Activated CD4-positive, alpha-beta memory T cell treated with anti-CD3 and anti-CD28 coated beads for 36 hours (primary cell): ENCODE measurements at regions not wholly inside any gene's neighbourhood (a gene's known extent, or its start where the extent isn't known, plus 50 kb on each side); places are given as distances from the start of the nearest gene placed in this dataset.

ENCODE experiments used
- CTCF ChIA-PET: fragments of 350-600 bp; sonication (Branson Sonifier 250); formaldehyde crosslinking; loops from one replicate; lab custom pipeline; 2021; ENCODE audit warnings: antibody characterized with exemption, inconsistent platforms; lab: Charles Lee
- POLR2A ChIA-PET: fragments of 350-600 bp; sonication (Branson Sonifier 250); formaldehyde crosslinking; loops from one replicate; lab custom pipeline; 2021; ENCODE audit warnings: antibody characterized with exemption; lab: Charles Lee
- DNase-seq: peaks from one replicate; pipeline ENCODE4 v3.0.0-alpha.2; 2020
- H3K27ac Mint-ChIP-seq: one replicate; pipeline ENCODE4 v1.8.0; 2021; ENCODE audit warnings: mixed read lengths
- H3K27me3 Mint-ChIP-seq: one replicate; pipeline ENCODE4 v1.8.0; 2021; ENCODE audit warnings: mixed read lengths
- H3K36me3 Mint-ChIP-seq: one replicate; pipeline ENCODE4 v1.8.0; 2021; ENCODE audit warnings: mixed read lengths
- H3K4me1 Mint-ChIP-seq: one replicate; pipeline ENCODE4 v1.8.0; 2021; ENCODE audit warnings: low read depth, mixed read lengths
- H3K4me3 Mint-ChIP-seq: one replicate; pipeline ENCODE4 v1.8.0; 2021; ENCODE audit warnings: mild to moderate bottlenecking, mixed read lengths
- H3K9me3 Mint-ChIP-seq: one replicate; pipeline ENCODE4 v1.8.0; 2021; ENCODE audit warnings: mixed read lengths
- intact Hi-C: fragments of 100-400 bp; cut with micrococcal nuclease; formaldehyde crosslinking; loops from one replicate; pipeline ENCODE4 v1.15.1; 2023

DNA sequence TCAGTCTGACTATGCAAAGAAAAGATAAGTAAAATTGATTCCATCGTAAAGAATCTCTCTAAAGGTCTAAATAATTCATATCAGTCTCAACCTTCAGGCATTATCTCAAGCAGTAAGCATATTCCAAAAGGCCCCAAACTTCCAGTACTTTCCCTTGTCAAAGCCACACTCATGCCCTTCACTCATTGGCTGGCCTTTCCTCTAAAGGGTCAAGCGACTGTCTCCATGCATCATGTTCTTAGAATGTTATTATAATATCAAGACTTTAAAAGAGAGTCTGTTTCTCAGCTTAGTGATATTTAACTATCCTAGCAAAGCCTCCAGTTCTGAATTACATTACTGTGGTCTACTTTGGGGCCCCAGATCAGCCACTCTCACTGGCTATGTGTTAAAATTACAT is 271.3 kb downstream of the MREG start:
- Mint-ChIP-seq H3K27me3 (no peaks in the 10 kb centered on the region), H3K27ac (no peak overlapping the region), H3K9me3 (no peaks in the 10 kb centered on the region), H3K4me3 (no peak overlapping the region), H3K4me1 (peaks cover 36% of the 10 kb centered on the region), H3K36me3 (no peaks in the 10 kb centered on the region)
- POLR2A ChIA-PET: no interaction called here
- intact Hi-C loops: loop anchor here (10.0 kb wide), 2 partner anchors 273 to 287 kb away; partner anchors contain the start of gene MREG
- CTCF ChIA-PET: no interaction called here
- no peak for DNase-seq

DNA sequence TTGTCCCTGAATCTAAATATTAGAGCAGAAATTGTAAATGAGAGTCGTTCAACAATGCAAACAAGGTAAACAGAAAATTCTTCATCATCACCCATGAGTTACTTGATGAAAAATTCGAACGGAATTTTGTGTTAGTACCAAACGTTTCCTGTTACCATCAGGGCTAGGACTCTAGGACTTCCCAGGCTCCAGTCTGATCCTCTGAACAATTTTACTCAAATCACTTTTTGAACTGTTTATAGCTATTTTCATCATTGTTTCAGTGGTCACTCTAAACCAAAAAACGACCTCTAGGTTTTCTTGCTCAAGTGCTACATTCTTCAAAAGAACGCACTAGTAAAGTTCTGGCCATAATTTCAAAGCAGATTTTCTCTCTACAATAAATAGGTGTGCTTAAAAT is 273.3 kb downstream of the MREG start:
- Mint-ChIP-seq H3K36me3 (no peaks in the 10 kb centered on the region), H3K9me3 (no peaks in the 10 kb centered on the region), H3K27ac (no peak overlapping the region), H3K27me3 (no peaks in the 10 kb centered on the region), H3K4me3 (no peak overlapping the region), H3K4me1 (peaks cover 17% of the 10 kb centered on the region)
- POLR2A ChIA-PET: no interaction called here
- CTCF ChIA-PET: no interaction called here
- DNase-seq: no peak
- intact Hi-C loops: loop anchor here (10.0 kb wide), 2 partner anchors 275 to 285 kb away; partner anchors contain the start of gene MREG

DNA sequence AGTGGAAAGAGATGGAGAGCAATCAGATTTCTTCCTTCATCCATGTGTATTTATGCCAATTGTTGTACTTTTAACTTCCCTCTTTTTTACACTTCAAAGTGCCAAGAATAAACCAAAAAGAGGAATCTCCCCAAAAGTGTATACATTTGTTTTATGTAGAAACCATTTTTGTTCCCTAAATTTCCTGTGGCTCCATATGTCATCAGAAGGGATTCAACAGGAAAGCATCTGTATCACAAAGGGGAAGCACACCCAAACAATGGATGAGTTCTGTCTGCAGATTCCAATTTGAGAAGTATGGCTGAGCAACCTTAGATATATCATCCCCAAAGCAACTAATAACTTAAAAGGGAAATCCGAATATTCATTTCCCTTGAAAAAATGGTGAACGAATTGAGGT is 275.0 kb downstream of the MREG start:
- peaks cover 5% of the 10 kb centered on the region for H3K9me3 Mint-ChIP-seq
- ChIA-PET CTCF (no interaction called here), POLR2A (no interaction called here)
- peaks cover 12% of the 10 kb centered on the region for H3K4me1 Mint-ChIP-seq
- intact Hi-C loops: no loop called here
- H3K36me3 Mint-ChIP-seq: no peaks in the 10 kb centered on the region
- no peak overlapping the region for H3K27ac Mint-ChIP-seq
- H3K27me3 Mint-ChIP-seq: no peaks in the 10 kb centered on the region
- no peak for DNase-seq
- no peak overlapping the region for H3K4me3 Mint-ChIP-seq

DNA sequence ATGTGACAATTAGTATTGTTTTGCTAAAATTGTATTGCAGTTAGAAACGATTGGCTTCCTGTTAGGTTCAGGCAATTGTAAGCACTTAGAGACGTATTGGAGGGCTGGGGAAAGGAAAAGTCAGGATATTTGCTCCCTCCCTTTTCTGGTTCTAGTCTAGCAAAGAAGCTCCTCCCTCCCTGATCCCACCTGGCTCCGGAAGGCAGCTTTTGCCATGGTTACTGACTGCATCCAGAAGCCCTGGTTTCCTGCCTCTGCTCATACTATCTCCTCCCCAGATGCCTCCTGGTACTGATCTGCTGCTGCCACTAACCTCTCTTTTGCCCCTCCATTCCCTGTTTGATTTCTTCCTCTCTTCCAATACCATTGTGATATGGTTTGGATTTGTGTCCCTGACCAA is 275.9 kb downstream of the MREG start:
- Mint-ChIP-seq H3K27me3 (no peaks in the 10 kb centered on the region), H3K9me3 (peaks cover 5% of the 10 kb centered on the region), H3K27ac (no peak overlapping the region), H3K4me3 (no peak overlapping the region), H3K36me3 (no peaks in the 10 kb centered on the region), H3K4me1 (peaks cover 5% of the 10 kb centered on the region)
- POLR2A ChIA-PET: no interaction called here
- intact Hi-C loops: no loop called here
- no peak for DNase-seq
- CTCF ChIA-PET: no interaction called here

DNA sequence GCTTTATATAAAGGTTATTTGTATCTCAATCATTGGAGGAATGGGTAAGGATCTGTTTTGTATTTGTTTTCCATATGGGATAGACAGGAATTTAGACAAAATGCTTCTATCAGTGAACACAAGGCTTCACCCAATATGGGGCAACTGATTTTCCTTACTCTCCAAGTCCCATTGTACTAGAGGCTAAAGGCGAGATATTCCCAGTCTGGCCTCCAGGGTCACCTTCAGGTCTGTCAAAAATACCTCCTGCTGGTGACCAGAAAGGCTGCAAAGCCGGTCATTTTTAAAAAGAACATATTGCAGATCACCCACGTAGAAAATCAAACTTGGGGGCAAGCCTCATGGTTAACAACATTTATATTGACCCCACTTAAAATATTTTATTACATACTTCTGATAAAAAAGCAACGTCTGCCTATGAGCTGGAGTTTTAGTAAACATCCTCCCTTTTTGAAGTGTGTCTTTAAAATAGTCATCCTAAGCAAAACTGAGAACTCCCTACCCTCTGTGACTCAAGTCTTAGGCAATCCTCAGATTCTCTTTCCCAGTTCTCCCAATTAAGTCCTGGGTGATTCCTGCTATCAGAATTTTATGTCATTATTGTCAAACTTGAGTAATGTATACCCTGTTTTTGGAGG is 276.6 kb downstream of the MREG start:
- Mint-ChIP-seq H3K4me3 (no peak overlapping the region), H3K36me3 (no peaks in the 10 kb centered on the region), H3K27me3 (no peaks in the 10 kb centered on the region), H3K9me3 (peaks cover 5% of the 10 kb centered on the region), H3K27ac (no peak overlapping the region), H3K4me1 (no peaks in the 10 kb centered on the region)
- CTCF ChIA-PET: no interaction called here
- intact Hi-C loops: no loop called here
- DNase-seq: no peak
- POLR2A ChIA-PET: no interaction called here

DNA sequence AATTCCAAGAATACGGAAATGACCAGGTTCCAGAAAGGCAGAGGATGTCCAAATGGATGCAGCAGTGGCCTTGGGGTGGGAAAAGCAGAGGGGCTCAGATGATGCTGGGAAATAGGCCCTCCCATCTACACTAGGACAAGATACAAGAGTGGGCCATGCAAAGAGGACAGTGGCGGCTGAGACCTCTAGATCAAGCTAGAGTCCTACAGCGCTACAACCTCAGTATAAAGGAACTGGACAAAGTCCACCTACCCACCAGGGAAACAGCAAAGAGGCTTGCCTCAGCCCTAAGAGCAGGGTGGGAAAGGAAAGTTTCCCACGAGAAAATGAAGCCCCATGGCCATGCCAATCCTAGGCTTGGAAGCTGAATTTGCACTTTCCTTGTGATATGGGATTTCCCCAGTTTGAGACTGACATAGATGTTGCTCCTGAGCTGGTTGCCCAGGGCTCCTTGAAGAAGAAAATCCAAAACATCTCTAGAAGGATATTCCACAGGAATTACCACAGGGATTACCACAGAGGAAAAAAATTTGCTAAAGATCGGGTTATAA is 282.2 kb downstream of the MREG start:
- Mint-ChIP-seq H3K27me3 (no peaks in the 10 kb centered on the region), H3K27ac (no peak overlapping the region), H3K4me1 (peaks cover 9% of the 10 kb centered on the region), H3K4me3 (no peak overlapping the region), H3K36me3 (no peaks in the 10 kb centered on the region), H3K9me3 (peaks cover 5% of the 10 kb centered on the region)
- ChIA-PET POLR2A (no interaction called here), CTCF (no interaction called here)
- no peak for DNase-seq
- intact Hi-C loops: no loop called here

DNA sequence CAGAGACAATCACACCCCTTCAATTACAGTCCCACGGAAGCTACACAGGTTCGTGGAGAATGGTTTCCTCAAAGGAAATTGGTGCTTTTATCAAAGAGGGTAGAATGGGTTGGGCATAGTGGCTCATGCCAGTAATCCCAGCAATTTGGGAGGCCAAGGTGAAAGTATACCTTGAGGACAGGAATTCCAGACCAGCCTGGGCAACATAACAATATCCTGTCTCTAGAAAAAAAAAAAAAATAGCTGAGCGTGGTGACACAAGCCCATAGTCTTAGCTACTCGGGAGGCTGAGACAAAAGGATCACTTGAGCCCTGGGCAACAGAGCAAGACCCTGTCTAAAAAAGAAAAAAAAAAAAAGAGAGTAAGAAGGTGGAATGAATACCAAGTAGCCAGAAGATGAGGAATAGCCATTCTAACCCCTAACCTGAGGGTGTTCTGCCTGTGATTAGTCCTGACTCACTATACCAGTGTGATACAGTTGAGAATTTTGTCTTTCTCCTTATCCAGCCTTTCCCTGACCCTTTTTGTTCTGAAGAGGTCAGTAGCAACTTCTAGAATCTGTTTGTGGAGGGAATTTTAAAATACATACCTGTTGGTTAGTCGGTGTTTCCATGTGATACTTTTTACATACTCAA is 283.2 kb downstream of the MREG start:
- ChIA-PET CTCF (no interaction called here), POLR2A (no interaction called here)
- Mint-ChIP-seq H3K9me3 (peaks cover 5% of the 10 kb centered on the region), H3K4me3 (no peak overlapping the region), H3K27me3 (no peaks in the 10 kb centered on the region), H3K4me1 (peaks cover 9% of the 10 kb centered on the region), H3K27ac (no peak overlapping the region), H3K36me3 (no peaks in the 10 kb centered on the region)
- intact Hi-C loops: no loop called here
- DNase-seq: no peak

DNA sequence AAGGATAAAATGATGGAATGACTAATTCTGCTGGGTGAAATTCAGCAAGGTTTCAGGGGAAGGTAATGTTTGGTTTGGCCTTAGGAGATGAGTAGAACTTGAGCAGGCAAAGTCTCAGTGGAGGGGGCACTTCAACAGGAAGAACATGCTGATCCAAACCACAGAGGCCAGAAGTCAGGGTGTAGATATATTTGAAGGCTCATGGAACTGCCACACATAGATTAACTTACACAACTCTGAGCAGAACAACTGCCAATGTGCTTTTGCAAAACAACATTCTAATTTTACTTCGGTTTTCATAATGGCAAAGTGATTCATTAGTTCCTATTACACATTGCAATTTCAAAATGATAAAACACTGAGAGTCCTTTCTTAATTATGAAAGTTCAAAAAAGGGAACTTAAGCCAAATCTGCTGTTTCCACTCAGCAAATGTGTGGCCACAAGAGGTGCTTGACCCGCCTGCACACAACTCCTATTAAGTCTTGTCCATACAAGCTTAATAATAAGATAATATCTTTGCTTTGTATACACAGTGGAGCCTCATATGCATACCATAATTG is 284.8 kb downstream of the MREG start:
- CTCF ChIA-PET: no interaction called here
- no peak overlapping the region for H3K4me3 Mint-ChIP-seq
- no peak overlapping the region for H3K27ac Mint-ChIP-seq
- DNase-seq: no peak
- no peaks in the 10 kb centered on the region for H3K9me3 Mint-ChIP-seq
- H3K27me3 Mint-ChIP-seq: no peaks in the 10 kb centered on the region
- POLR2A ChIA-PET: no interaction called here
- intact Hi-C loops: loop anchor here (1.0 kb wide), 1 partner anchor 18 kb away; no protein-coding TSS in a partner anchor
- peaks cover 9% of the 10 kb centered on the region for H3K4me1 Mint-ChIP-seq
- H3K36me3 Mint-ChIP-seq: no peaks in the 10 kb centered on the region

DNA sequence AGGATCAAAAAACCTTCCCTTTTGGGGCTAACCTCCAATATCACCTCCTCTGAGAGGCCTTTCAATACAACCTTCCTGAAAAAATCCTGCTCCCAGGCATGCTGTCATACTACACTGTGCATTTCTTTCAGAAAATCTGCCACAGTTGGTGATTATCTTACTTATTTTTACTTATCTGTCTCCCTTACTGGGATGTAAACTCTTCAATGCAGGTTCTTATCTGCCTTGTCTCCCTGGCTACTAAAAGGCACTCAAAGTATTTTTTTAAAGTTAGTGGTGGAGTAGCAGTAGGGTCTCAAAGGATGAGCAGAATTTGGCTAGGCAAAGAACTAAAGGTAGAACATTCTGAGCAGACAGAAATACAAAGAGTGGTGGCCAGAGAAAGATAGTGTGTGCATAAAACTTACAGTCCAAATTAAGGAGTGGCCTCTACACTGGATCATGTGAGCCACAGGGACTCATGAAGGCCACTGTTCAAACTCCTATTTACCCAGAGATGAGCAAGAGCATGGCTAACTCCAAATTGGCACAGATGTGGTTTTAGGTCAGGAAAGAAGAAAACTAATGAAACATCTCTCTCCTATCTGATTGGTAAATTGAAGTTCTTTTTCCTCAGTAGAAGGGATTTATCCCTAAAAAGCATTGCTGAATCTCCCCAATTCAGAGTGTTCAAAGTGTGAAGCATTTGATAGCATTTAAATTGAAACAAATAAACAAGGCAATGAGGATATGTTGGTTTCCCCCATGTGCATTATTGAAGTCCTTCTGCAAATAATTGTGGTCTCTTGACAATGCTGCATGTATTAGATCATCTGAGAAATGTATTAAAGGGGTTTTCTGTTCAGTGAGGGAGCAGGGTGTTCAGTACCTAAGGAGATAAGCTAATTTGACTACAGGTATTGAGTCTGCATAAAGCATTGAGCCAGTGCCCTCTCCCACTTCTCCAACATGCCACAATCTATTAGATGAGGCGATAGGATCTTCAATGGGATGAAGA is 285.5 kb downstream of the MREG start:
- Mint-ChIP-seq H3K27me3 (no peaks in the 10 kb centered on the region), H3K27ac (no peak overlapping the region), H3K4me1 (peaks cover 9% of the 10 kb centered on the region), H3K9me3 (no peaks in the 10 kb centered on the region), H3K36me3 (no peaks in the 10 kb centered on the region), H3K4me3 (no peak overlapping the region)
- no peak for DNase-seq
- intact Hi-C loops: loop anchor here (1.0 kb wide), 1 partner anchor 18 kb away; no protein-coding TSS in a partner anchor
- ChIA-PET POLR2A (no interaction called here), CTCF (no interaction called here)

DNA sequence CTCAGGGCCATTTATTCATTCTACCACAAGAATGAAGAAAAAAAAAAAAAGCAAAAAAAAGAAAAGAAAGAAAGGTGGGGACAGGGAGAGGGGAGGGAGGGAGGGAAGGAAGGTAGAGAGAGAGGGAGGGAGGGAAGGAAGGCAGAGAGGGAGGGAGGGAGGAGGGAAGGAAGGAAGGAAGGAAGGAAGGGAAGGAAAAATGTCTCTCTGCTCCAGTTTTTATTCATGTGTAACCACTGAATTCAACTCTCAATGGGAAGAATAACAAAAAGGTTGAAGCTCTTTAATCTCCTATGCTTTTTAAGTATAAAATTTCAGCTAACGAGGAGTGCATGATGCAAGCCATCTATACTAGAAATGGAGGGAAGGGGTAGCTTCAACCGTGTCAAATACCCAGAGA is 287.3 kb downstream of the MREG start:
- Mint-ChIP-seq H3K4me1 (peaks cover 9% of the 10 kb centered on the region), H3K36me3 (no peaks in the 10 kb centered on the region), H3K9me3 (peaks cover 4% of the 10 kb centered on the region), H3K4me3 (no peak overlapping the region), H3K27ac (no peak overlapping the region), H3K27me3 (no peaks in the 10 kb centered on the region)
- no peak for DNase-seq
- ChIA-PET CTCF (no interaction called here), POLR2A (no interaction called here)
- intact Hi-C loops: no loop called here

DNA sequence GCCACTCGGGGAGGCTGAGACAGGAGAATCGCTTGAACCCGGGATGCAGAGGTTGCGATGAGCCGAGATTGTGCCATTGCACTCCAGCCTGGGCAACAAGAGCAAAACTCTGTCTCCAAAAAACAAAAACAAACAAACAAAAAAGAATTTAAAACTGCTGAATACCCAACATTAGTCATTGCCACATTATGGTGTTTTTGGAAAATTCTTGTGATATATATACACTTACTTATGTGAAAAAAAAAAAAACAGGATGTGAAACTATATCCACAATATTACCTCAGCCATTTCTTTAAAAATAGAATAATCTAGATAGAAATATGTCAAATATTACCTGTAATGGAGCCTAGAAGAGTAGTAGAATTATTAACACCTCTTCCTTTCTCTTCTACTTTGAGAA is 288.3 kb upstream of the FN1 start:
- H3K9me3 Mint-ChIP-seq: peaks cover 4% of the 10 kb centered on the region

DNA sequence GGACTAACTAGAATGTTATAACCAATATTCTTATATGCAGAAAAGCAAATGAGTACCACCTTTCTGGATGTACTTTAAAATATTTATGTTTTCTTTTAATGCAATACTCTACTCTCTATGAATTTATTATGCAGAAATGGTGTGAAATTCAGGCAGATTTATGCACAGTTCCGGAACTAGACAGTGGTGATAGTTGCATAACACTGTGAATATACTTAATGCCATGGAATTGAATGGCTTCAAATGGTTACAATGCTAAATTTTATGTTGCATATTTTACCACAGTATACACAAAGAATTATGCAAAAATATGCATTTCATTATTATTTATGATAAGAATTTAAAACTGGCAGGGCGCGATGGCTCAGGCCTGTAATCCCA is 287.8 kb upstream of the FN1 start:
- Mint-ChIP-seq H3K4me1 (peaks cover 6% of the 10 kb centered on the region), H3K4me3 (no peak overlapping the region), H3K27ac (no peak overlapping the region), H3K36me3 (no peaks in the 10 kb centered on the region), H3K27me3 (no peaks in the 10 kb centered on the region), H3K9me3 (peaks cover 4% of the 10 kb centered on the region)
- POLR2A ChIA-PET: no interaction called here
- DNase-seq: no peak
- intact Hi-C loops: no loop called here
- CTCF ChIA-PET: no interaction called here

More for the DNA sequence above, 288.3 kb upstream of the FN1 start:
- Mint-ChIP-seq H3K4me1 (peaks cover 9% of the 10 kb centered on the region), H3K36me3 (no peaks in the 10 kb centered on the region), H3K27ac (no peak overlapping the region), H3K4me3 (no peak overlapping the region), H3K27me3 (no peaks in the 10 kb centered on the region)
- no peak for DNase-seq
- intact Hi-C loops: no loop called here
- ChIA-PET POLR2A (no interaction called here), CTCF (no interaction called here)
